CD4-positive, alpha-beta T cell treated with Interleukin-21 for 1 hour (primary cell): ENCODE measurements at regions not wholly inside any gene's neighbourhood (a gene's known extent, or its start where the extent isn't known, plus 50 kb on each side); places are given as distances from the start of the nearest gene placed in this dataset.

Source experiments
- DNase-seq: peaks from one replicate; pipeline ENCODE4 v3.0.0-alpha.2; 2020

DNA sequence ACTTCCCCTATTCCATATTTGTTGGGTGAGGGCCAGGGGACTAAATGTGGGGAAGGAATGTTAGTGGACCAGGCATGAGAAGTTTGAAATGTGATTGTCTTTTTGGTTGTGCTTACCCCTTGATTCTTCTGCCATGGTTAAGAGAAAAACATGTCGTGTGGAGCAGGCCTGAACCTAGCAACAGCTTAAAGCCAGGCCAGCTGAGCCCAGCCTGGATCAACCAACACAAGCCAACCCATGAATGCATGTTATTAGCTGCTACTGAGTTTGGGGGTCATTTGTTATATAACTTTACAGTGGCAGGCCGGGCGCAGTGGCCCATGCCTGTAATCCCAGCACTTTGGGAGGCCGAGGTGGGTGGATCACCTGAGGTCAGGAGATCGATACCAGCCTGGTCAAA is 52.4 kb upstream of the TRIO start:
- no peak for DNase-seq

DNA sequence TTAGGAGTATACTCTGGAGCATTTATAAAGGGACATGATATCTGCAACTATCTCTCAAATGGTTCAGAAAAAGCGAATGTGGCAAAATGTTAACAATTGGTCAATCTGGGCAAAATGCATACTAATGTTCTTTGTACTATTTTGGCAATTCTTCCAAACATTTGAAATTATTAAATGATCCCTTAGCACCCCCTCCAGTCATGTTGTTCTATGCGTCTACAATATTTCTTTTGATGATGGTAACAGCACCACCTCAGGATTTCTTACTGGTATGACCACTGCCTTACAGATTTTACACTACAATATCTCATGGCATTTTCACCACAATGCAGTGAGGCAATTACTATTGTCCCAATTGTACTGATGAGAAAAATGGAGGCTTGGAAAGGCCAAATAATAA is 52.9 kb upstream of the TRIO start:
- DNase-seq, result no peak

DNA sequence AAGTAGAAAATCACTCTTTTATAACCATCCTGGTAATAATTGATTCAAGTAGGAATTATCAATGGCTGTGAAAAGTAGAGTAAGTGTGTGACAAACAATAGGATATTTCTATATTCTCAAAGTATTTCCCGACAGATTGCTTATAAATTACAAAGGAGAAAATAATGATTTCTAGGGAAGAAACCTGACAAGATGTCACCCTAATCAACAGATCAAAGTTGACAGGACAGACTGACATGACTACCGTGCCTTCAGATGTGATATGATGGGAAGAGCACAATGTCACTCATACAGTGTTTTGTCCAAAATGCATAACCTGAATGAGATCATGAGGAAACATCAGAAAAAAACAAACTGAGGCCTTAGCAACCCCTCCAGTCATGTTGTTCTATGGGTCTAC is 53.9 kb upstream of the TRIO start:
- no peak for DNase-seq

DNA sequence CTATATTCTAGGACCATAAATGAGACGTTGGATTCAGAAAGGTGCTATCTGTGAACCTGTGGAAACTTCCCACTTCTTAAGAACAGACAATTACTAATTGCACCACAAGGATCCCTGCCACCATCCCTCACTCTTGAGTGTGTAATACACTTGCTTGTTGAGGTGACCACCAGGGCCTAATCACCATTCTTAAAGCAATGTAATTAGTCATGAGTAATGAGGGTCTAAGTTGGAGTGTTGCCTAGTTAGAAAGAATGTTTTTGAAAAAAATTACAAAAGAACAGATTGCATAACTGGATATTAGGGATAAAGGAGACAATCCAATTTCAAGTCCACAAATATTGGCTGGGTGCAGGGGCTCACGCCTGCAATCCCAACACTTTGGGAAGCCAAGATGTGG is 56.9 kb upstream of the TRIO start:
- no peak for DNase-seq

DNA sequence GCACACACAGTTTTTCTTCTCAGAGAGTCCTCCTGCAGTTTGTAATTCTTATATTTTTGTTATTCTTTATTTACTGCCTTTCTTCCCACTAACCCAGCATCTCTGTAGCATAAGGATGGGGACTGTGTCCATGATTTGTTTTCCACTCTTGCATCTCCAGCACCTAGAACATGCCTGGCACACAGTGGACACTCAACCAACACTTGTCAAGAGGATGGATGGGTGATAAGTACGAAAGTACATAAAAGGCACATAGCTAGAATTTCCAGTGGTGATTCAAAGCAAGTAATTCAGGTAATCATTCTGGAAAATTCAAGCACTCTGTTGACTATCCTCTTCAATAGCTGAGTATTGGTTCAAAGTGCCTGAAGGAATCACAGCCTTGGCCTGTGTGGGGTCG is 60.2 kb upstream of the TRIO start:
- DNase-seq, result no peak

DNA sequence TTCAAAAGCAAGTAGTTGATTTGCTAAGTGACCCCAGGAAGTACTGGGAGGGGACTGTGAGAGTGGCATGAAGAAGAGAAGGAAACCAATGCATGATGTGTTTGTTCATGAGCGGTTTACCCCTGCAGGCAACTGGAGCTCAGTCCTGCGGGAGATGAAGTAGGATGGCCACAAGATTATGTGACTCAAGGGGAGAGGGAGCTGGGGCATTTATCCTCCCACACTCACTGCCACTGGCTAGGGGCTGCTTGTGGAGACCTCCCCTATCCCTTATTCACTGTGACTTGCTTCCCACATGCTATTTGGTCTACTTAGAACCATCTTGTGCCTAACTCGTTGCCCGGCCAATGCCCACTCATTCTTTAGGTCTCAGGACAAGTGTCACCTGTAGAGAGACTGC is 60.6 kb upstream of the TRIO start:
- DNase-seq, result no peak

DNA sequence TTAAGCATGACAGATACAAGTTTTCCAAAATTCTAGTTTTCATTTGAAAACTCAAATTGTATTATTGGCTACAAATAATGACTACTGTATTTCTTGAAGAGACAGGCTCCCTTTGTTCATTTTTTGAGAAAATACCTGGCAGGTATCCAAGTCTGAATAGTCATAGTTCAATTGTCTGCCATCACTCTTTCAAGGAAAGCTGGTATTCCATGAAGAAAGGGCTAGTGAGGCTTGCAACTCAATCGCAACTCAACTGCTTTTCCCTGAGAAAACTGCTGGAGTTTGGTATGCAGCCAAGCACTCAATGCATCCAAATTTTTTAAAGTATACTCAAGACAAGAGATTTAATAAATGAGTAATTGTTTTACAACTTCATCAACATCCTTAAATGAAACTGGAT is 61.4 kb upstream of the TRIO start:
- DNase-seq, result no peak

DNA sequence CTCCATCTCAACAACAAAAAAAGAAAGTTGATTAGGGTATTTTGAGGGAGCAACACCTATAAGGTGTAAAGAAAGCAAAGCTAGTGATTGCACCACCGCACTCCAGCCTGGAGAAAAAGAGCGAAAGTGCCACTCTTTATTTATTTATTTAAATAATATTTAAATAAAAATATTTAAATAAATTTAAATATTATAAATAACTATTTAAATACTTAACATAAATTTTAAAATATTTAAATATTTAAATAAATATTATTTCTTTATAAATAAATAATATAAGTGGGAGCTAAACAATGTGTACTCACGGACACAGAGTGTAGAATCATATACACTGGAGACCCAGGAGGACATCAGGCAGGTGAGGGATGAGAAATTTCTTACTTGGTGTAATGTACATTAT is 64.4 kb upstream of the TRIO start:
- DNase-seq, result no peak

DNA sequence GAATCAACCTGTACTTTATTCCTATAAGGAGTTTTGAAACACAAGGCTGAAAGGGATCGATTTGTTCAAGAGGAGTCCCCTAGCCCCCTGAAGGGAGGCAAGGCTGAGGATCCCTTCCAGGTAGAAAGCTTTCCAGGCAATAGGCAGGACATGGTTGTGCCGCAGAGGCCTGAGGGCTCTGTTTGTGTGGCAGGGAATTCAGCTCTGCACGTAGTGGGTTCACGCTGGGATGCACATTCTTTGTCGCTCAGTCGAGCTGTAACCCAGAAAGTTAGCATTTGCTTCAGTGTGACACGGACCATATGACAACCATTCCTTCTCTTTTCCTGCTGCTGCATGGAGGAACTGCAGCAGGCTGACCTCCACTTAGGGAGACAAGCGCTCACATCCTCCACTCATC is 65.6 kb upstream of the TRIO start:
- DNase-seq, result no peak

DNA sequence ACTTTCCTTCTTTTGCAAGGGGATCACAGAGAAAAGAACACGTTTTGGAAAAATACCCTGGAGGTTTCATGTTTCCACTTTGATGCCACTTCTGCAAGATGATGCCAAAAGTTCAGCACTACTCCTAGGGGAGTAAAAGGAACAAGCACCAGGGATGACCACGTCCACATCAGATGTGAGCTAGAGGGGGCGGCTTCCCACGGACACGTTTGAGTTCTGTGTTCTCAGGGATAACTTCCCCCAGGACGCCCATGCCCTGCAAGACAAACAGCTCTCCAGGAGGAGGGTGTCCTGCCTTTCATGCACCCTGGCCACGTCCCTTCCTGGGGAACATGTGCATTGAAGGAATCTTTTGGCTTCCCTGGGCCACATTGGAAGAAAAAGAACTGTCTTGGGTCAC is 66.6 kb upstream of the TRIO start:
- no peak for DNase-seq

DNA sequence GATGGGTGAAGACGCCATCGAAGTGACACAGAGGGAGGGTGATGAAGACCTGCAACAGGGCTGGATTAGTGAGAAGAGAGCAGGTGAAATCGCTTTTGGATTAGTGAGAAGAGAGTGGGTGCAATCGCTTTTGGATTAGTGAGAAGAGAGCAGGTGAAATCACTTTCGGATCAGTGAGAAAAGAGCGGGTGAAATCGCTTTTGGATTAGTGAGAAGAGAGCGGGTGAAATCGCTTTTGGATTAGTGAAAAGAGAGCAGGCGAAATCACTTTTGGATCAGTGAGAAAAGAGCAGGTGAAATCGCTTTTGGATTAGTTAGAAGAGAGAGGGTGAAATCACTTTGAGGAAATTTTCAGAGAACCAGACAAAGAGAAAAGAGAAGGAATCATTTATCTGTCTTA is 67.2 kb upstream of the TRIO start:
- no peak for DNase-seq

DNA sequence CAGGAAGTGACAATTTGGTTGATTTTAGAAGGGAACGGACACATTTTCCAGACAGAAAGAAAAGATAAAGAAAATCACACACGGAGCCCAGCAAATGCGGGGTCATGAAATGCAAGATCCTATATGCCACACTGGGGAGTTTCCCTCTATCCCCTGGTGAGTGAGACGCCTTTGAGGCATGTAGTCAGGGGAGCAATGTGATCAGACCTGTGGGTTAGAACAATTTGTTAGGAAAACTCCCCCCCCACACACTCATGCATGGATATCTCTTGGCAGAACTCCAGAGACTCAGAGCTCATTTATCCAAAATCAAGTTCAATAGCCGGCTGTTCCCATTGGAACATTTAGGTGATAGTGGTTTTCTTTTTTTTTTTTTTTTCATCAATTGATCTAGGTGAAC is 71.7 kb upstream of the TRIO start:
- no peak for DNase-seq

DNA sequence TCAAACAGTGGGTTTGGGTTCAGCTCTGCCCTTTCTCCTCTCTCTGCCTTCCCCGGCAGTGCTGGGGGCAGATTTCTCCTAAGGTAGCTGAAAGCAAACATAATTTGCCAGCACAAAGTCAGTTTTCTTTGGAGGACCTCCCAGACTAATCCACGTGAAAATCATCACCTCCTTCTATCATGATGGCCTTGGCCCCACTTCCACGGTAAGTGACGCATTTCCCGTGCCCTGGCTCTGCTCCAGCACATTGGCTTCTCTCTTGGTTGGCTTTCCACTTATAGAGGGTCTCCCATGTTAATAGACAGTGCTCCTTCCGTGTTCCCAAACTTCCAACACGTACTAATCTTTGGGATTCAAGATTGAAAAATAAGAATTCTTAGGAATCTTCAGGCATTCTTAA is 74.1 kb upstream of the TRIO start:
- no peak for DNase-seq

DNA sequence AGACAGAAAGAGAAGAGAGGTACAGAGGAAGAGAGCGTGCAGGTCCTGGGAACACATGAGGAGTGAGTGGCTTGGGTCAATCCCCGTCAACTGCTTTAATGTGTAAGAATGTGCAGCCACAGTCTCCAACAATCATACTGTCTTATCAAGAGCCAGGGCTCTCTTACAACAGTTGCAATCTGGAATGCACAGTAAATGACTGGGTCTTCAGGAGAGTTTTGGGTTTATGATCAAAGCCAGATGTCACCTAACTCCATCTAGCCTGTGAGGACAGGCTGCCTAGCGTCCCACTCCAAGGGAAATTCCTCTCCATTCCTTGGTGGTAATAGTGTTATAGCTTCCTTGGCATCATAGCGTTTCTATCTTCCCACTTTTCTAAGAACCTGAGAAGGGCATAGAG is 75.0 kb upstream of the TRIO start:
- no peak for DNase-seq

DNA sequence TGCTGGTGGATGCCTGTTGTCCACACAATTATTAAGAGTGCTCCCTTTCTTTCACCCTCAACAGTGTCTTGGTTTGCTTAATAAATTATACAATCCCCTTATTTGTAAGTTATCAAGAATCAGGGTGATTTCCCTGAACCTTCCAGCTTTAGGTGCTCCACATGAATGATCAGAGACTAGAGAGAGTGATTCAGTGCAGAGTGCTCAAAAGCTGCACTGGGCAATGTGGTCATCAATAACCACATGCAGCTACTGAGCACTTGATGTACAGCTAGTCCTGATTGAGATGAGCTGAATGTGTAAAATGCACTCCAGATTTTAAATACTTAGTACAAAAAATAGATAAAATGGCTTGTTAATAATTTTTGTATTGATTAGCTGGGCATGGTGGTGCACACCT is 76.8 kb upstream of the TRIO start:
- DNase-seq, result no peak

DNA sequence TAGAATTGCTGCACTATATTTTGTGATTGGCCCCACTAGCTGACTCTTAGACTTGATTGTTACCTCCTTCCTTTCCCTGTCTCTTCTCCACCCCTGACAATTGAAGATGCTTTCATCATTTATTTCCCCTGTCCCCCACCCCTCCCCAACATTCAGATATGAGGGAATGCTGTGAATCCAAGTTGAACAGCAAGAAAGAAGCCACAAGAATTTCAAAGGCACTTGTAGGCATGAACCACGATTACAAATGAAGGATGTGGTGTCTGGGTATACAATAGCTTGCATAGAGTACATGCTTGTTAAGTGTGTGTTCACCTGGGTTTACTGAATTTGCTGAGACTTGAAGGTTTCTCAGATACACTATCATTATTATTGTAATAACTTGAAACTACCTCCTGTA is 78.3 kb upstream of the TRIO start:
- DNase-seq, result no peak

DNA sequence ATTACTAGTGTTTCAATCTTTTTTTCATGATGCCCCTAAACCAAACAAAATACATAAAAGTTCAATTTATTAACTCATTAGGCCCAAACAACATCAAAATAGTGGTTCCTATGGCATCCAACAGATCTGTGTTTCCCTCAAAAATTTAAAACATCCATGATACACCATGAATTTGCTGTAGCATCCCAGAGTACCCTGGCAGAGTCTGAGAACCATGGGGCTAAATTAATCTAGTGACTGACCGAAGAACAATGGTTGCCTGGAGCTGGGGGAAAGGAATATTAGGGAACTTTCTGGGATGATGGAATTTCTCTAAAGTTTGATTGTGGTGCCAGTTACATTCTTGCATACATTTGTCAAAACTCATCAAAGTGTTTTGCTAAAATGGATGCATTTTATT is 79.5 kb upstream of the TRIO start:
- DNase-seq, result no peak

DNA sequence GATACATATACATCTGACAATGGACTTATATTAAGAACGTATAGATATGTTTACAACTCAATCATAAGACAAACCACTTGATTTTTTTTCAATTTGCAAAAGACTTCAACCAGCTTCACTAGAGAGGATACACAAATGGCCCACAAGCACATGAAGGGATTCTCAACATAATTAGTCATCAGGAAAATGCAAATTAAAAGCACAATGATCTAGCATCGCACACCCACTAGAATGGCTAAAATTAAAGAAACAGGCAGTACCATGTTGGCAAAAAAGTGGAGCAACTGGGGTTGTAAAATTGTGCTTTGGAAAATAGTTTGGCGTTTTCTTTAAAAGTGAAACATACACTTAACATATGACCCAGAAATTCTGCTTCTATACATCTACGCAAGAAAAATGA is 80.0 kb upstream of the TRIO start:
- no peak for DNase-seq

DNA sequence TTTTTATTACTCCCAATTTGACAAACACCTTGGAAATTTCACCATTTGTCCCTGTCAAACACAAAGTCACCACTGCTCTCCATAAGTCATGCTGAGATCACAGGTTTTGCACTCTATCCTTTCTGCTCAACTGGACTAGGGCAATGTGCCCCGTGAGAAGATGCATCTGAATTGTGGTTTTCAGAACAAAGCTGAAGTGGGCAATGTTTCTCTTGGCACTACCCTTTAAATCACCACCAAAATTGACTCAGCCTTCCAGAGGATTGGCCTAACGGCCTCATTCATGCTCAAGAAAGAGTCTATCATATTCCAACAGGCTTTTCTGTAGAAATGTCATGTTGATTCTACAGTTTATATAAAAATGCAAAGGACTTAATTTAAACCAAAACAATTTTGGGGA is 81.0 kb upstream of the TRIO start:
- no peak for DNase-seq

DNA sequence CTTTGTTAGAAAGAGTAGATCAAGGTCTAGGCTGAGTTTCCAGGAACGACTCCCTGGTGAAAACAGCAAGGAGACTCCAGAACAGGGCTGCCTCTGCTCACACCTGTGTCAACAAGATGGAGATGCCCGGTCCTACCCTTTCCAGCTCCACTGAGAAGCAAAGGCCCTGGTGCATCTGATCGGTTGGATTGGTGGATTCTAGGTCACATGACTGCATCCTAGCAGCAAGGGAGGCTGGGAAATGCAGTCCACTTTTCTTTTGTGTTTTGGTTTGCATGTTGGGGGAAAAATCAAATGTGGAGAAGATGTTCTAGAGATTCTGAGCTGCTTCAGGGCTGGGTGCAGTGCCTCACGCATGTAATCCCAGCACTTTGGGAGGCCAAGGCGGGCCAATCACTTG is 82.0 kb upstream of the TRIO start:
- DNase-seq, result no peak

DNA sequence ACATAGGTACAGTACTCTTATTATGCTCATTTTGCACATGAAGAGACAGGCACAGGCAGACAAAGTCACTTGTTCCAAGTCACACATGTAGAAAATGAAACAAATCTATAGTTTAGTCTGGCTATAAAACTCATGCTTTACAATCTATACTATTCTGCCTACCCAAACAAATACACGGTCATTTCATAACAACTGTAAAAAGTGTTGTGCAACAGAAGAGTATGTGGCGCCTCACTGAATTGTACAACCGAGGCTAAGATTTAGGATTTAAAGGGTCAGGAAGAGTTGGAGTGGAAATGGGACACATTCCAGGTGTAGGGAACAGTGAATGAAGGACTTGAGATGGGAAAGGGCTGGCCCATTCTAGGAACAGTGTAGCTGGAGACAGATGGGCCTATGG is 82.9 kb upstream of the TRIO start:
- DNase-seq, result no peak

DNA sequence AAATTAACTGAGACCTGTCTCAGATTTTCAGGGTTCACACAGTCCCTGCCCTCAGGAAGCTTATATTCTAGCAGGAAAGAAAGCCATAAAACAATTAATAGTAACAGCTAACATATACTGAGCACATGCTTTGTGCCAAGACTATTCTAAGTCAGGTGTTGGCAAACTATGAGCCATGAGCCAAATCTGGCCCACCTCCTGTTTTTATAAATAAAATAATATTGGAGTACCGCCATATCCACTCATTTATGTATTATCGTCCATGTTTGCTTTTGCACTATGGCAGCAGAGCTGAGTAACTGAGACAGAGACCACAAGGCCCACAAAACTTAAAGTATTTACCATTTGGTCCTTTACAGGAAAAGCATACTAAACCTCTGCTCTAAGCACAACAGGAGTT is 83.3 kb upstream of the TRIO start:
- no peak for DNase-seq

DNA sequence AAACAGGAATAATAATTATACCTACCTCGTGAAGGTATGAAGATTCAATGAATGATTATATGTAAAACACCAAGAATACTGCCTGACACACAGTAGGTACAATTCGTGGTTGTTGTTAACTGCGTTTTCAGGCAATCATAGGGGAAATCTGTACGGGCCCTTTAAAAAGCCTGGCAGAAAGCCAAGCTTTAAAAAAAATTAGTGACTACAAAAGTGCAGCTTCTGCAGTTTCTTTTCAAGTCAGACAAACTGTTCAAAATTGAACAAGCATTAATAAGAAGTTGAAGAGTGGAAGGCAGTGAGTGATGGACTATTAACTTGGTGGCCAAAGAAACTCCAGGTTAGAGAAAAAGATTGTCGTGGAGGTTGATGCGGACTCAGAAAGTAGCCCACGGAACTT is 85.9 kb upstream of the TRIO start:
- DNase-seq, result no peak

DNA sequence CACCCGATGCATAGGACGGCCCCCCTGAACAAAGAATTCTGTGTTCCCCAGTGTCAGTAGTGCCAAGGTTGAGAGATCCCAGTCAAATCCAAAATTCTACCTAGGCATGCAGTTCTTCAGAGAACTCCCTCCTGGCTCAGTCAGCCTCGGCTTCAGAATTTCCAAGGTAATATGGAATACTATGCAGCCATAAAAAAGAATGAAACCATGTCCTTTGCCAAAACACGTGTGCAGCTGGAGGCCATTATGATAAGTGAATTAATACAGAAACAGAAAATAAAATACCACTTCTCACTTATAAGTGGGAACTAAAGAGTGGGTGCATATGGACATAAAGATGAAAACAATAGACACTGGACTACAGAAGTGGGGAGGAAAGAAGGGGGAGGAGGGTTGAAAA is 87.1 kb upstream of the TRIO start:
- DNase-seq, result no peak

DNA sequence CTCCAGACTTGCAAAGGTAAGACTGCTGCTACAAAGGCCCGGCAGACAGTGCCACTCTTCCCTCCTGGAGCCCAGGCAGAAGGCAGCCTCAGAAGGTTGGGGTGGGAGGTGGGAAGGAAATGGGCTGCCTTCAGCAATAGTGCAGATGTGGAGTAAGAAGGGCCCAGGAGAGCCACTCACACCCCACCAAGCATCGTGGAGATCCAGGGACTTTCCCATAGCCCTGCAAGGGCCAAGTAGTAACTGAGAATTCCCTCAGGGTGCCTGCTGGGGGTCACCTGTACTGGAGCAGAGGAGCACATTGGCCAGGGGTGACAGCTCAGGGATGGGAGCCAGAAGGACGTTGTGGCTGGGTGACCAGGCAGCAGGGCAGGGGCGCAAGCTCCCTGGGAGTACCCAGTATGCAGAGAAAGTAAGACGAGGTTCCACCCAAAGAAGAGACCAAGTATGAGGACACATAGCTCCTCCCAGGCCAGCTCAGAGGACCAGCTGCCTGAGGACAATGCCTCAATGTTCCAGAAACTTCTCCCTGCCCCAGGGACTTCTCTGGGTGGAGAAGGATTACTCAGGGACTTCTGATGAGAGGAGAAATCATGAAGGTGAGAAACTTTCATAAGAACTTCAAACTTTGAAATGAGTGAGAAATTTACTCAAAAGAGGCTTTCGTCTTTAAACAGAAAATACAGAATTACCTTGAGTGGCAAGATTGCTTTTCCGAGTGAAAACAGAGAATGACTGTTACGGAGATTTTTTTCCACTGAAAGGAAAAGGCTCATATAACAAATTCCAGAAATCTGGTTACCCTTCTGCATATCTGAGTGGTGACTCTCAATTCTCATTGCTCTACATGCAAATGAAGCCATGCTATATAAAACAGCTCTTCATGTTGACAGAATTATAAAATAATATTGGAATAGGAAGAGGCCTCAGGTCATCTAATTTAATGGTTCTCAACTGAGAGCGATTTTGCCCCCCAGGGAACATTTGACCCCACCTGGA is 87.9 kb upstream of the TRIO start:
- DNase-seq, result no peak
